DMS79 treated with DMSO at 0.1 percent for 48 hours (cell line): ENCODE measurements at regions not wholly inside any gene's neighbourhood (a gene's known extent, or its start where the extent isn't known, plus 50 kb on each side); places are given as distances from the start of the nearest gene placed in this dataset.

Experiments used
- DNase-seq: peaks from one replicate; lab custom pipeline; 2025; lab: John Stamatoyannopoulos, UW

DNA sequence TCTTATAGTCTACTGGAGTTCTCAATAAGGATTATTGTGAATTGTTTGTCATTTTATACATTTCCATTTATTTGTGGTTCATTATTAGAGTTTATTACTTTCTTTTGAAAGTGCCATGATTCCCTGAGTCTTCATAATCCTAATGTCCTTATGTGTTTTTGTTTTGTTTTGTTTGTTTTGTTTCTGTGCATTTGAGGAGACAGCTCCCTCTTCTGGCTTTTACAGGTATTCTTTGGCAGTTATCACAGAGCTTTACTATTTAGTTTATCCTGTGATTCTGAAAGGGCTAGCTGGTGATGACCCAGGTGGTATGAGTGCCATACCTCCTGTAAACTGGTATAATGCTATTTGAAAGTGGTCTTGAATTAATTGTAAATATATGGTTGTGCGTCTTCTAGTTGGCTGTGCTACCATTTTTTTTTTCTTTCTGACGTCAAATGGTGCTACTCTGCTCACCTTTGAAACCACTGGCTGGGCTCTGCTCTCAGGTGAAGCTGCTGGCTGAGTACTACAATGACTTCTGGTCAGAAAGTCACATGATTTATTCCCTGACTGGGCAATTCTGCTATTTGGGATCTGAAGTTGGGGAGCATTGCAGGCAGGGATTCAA lies 751.2 kb downstream of the JRKL start:
- no peak for DNase-seq

DNA sequence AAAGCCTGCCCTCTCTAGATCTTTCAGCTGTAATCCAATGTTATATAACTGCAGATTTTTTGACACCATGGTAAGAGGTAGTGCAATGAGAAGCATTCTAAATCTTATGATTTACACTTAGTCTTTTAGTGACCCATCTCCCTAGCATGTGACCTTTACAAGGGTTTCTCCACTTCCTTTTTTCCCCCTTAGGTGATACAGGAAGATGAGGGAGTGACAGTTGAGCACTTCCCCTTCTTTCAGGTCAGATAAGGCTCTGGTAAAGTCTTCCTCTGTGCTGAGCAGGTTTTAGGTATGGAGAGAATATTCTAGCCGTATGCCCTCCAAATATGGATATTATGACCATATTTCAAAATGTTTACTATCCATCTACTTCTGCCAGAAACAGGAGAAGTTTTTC lies 753.6 kb downstream of the JRKL start:
- DNase-seq, result no peak

DNA sequence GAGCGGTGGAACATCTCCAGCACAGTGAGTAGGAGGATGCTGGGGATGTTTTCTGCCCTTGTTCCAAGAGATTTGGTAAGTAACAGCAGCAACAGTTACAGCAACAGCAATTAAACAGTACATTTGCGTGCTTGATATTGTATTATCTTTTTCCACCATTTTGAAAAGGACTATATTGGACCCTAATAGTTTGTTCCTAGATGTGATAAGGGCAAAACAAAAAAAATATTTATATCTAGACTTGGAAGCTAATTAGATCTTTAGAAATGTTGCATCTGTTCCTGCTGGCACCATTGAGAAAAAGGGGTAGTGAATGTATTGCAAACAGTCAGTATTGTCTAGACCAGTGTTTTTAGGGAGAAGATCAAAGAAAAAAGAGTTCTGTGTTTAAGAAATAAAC lies 759.9 kb downstream of the JRKL start:
- no peak for DNase-seq

DNA sequence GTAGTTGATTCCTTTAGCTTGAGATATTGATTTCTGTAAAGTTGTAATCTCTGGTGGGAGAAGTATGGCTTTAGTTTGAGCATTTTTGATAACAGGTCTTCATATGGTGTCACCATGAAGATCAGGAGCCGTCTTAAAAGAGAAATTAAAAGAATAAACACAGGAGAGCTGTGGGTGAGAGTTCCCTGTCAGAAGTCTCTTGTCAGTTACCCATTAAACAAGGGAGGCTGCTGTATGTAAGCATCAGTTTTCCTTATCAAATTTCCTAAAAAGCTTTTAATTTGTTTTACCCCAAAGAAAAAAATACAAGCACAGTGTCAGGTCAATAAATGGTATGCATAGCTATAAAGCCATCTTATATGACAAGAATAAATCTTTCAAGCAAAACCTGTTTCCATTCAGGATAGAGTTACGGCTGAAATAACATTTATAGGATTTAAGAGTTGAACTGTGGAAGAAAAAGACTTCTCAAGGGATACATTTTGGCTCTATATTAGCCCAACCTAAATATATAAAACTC lies 767.5 kb downstream of the JRKL start:
- no peak for DNase-seq

DNA sequence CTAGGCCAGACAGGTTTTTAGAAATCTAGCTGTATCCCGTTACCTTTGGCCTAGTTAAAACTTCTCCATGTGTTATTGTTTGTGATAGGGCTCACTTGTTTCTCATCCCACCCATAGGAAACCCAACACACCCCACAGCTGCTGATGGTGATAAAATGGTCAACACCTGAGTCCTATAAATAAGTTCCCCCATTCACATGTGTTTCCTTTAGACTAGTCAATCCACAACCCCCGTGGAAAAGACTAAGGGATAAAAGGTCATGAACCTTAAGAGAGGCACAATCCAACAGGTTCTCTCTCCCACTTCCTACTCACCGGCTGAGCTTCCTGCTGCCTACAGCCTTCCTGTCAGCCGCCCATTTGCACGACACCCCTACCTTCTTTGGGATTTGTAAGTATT lies 768.4 kb downstream of the JRKL start:
- DNase-seq, result no peak

DNA sequence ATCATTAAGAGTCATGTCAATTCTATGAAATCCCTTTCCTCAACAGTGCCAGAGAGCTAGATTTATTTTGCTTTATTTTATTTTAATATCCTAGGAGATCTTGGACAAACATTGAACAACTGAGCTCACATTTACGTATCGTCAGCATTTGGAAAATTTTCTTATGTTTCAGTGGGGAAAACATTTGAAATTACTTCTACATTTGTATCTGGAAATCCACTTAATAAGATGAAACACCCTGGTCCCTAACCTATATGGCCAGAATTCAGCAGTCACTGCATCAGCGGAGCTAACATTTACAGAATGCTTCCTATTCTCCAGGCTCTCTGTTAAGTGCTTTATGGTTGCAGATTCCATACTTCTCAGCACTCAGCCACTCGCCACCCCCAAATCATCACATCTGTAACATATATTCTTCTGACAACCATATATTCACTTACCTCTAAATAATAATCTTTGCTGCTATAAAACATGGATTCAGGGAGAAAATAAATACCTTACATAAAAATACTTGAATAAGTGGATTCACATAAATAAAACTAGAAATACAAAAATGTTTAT lies 773.9 kb downstream of the JRKL start:
- DNase-seq, result no peak

DNA sequence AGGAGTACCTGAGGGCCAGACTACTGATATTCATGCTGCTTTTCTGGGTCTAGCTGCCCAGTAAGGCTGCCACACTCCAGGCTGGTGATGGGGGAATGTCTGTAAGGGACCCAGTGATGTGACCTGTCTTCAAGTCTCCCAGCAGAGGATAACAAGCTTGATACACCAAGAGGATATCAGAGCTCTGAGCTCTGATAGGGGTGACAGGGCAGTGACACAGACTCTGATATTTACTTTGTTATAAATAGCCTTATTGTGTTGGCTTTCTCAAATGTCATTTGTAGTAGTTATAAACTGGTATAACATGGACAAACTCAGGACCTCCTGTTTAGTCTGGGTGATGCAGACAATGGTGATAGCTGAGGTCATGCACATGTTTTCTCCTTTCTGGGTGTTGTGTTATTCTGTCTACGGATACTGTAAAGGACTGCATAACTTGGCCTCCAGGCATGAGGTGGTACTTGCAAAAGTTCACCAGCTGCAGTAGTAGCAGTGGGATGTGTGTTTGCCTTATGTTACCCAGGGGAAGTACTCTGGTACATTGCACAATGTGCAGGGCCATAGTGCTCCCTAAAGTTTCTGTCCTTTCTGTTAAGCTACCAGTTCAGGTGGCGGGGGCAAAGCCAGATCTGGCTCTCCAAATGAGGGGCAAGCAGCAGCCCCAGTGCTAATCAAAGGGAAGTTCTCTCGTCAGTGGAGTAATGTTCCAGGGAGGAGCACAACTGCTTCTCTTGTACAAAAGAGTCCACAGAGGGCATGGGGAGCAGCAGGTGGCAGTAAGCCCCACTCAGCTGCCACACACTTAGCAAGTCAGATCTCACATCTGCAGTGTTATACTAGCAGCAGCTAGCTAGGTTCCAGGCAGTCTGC lies 812.2 kb downstream of the JRKL start:
- no peak for DNase-seq

DNA sequence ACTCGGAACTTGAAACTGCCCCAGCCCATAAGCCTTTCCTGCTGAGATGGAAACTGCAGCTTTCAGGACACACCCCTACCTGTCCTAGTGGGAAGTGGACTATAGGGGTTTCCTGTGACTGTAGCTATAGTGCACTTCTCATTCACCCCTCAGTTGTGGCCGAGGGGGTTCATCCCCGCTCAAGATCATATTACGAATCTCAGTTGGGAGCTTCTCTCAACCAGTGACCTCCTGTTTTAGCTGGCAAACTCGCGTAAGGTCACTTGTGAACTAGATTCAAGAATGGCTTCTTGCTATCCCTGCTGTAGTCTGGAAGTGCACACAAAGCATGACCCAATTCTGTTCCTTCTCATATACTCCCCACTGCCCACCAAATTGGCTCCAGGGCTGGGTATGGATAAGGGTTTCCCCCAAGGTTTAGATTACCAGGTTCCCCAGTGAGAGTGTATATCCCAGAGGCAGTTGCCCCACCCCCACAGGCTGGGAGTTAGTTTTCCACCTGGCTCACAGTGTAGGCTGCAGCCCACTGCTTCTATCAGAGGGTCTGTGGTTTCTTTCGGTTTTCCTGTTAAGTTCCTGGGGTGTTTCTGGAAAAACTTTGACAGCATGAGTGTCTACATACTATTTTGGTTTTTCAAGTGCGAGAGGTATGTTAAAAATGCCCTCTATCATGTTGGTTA lies 812.9 kb downstream of the JRKL start:
- DNase-seq, result no peak

DNA sequence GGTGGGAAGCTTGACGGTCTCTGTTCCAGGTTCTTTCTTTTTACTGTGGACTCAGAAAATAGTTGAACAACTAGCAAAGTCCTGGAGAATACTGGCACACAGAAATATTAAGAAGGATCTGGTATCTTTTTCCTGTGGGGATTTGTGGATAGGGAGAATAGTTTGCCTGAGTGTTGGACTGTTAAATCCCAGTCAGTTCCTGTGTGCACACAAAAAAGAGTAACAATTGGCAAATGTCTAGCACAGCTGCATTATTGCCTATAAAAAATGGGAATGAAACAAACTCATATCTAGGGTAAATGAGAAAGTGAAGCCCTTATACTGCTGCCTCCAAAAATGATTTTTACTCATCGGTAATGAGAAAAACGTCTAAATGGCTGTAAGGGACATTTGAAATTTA lies 828.2 kb downstream of the JRKL start:
- DNase-seq, result no peak

DNA sequence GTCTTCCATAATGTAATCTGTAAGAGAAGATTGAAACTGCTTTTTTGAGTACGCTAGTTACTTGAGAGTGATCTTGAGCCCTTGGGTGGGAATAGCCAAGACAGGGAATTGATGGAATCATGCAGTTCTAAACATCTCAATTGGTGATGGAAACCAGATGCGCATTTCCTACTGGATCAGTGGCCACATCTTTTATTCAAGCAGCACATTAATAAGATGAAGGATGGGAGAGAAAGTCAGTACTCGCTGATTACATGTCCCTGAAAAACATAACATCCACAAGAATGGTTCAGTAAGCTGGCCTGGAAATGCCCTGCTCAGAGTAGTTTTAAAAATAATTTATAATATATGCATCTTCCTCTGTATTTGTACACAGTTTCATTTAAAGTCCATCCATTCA lies 833.8 kb downstream of the JRKL start:
- no peak for DNase-seq

DNA sequence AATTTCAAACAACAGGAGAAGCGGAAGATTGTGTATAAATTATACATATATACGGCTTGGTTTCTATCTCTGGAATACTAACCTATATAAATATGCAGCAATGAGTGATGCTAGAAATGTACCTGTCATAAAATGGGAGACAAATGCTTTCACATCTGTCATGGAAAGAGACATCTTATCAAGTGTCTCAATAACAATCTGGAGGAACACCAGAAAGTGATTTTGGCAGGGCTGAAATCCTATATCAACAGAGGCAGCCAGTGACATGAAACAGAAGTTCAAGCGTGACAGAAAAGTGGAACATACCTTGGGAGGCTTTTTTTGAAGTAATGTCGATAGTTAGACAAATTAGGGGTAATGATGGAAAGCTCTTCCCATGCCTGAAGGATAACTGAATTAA lies 834.6 kb downstream of the JRKL start:
- DNase-seq, result no peak

DNA sequence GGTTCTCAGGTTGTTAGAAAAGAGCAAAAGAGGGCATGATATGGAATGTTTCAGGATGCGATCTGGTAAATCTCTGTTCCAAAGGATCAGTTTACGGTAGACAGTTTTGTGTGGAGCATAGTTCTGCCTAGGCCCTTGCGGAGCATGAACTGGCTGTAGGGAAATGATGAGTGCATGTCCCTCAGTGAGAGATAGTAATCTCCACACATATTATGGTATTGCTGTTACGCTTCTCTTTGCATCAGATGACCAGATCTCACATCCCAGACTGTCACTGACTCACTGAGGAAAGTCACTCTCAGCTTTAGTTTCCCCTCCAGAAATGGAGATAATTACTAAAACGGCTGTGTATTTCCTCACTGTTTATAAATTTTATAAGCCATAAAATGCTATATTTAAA lies 836.0 kb downstream of the JRKL start:
- no peak for DNase-seq

DNA sequence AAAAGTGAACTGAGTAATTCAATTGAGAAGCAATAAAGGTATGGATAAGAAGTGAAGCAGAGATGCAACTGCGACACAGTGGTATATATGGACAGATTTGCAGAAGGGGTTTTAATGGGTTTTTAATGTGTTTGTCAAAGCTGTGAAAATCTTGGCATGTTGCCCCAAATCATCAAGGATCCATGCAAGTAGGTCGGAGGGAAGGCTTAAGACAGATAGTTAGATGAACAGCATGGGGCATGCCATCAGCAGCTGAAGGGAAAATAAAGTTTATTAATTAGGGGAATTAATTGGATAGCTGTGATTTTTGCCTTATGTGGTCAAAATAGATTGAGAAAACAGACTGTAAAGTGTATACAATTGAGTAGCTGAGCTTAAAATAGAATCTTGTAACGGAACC lies 840.1 kb downstream of the JRKL start:
- DNase-seq, result no peak

DNA sequence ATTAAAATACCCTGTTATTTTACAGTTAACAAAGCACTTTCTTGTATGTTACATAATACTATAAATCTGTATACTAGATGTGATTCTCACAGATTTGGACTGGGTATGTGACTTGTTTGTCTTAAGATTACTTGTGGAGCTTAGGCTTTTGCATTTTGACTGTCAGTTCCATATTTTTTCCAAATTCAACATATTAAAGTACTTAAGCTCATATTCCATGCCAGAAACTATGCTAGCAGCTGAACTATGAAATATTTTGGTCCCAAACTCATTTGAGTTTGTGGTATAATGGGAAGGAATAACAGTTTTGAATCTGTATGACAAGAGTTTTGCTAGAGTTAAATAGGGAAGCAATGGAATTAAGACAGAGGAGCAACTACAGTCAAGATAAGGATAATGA lies 841.4 kb downstream of the JRKL start:
- DNase-seq, result no peak

DNA sequence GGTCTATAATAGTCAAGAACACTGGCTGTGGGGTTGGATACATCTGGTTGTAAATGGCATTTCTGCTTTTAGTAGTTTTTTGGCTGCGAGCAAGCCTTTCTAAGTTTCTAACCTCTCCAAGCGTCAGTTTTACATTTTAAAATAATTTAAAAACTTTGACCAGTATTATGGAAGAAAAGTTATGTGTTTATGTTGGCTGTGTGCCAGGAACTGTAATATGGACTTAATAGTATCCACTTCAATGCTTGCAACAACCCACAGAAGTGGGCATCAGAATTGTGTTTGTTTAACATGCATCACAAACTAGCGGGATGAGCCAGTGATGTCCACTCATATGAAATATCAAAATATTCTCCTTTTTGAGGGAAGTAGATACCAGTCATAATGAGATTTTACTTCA lies 844.2 kb downstream of the JRKL start:
- DNase-seq, result no peak

DNA sequence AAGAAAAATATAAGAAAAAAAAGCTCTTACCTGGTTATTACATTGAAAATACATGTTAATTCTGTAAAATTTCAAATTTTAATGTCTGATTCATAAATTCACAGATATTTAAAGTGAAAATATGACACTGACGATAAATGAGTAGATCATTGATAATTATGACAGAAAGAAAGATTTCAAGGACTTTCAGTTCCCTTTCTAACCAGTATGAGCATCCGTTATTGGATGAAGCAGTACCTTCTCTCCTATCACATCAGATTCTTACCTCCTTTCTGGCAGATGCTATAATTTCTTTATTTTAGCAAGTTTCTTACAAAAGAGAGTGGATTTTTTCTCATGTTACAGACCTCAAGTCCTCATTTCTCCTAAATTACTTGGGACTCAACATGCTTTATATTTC lies 847.3 kb downstream of the JRKL start:
- no peak for DNase-seq

DNA sequence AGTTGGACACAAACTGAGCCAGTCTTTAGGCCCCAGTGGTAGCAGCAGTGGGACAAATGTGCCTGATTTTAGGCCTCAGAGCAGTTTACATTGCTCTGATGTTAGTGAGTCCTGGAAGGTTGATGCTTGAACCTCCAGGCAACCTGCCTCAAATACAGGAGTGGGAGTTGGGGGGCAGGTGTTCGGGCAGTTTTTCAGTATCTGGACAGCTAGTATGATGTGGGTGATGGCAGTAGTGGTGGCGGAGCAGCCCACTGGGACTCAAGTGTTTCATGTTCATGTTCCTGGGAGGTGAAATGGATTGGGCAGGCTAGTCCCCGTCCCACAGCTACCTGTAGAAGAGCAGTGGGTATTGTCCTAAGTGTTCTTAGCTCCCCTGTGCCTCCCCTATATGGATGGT lies 857.8 kb downstream of the JRKL start:
- DNase-seq, result no peak

DNA sequence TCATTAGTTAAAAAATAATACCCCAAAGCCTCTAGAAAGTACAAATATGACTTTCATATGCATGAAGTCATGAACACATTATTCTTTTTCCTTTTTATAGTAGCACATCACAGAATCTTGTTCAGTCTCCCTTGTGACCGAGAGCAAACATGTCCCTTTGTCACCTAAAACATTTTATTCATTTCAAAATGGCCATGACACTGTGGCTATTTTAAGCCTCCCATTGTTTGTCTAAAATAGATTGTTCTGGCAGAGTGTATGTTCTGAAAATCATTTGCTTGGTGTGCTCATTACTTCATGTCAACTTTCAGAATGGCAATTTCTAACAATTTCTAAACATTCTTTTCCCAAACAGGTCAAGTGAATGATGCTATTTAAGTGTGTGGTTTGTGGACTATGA lies 865.0 kb downstream of the JRKL start:
- DNase-seq, result no peak

DNA sequence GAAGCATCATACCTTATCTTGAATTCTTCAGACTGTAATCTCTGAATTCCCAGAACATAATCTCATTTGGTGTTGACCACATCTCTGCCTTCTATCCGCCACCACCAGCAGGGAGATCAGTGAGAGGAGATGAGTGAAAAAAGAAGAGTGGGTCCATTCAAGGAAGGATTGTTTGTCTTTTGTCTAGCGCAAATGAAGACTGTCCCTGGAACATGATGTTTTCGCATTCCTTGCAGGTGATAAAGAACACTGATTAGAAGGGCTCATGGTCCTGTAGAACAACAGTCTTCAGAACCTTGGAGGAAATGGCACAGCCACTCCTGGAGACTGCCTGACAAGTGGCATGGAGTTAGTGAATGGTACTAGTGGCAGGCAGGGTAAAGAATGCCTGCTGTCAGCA lies 869.6 kb downstream of the JRKL start:
- no peak for DNase-seq

DNA sequence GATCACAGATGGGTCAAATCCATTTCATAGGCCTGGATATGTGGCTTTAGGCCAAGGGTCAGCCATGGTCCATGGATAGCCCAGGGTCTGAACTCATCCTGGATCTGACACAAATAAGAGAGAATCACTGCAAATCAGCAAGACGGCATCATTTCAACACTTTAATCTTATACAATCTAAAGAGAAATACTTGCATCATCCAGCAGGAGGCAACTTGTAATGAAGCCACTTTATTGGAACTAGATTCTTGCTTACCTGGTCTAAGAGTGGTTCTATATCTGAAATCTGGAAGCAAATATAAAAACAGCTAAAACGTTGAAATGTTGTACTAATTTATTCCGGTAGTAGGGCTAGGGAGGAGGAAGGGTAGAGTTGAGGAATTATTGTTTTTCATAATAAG lies 870.1 kb downstream of the JRKL start:
- DNase-seq, result no peak

DNA sequence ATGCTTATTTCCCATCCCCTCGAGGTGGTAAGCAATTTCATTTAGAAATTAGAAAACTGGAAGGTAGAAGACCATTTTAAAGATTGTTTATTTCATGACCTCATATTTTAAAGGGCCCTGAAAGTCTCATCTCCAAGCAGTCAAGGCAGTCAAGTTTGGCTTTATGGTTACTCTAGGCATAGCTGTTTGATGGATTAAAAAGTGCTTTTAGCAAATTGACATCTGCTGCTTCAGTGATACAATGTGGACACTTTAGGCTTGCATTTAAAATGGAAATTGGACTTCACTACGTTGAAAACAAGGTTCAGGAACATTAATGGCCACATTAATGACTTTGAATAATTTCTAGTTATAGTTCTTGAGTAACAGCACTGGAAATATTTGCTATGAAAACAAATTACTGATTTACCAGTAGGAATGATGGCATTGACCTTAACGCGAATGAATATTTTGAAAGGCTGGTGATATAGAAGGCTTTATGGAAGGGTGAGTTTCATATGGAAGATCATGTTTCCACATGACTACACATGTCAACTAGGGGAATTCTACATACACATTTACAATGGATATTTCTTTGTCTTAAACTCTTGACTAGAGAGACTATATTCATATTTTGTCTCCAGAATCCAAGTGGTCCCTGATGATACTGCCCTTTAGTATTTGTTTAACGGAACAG lies 873.5 kb downstream of the JRKL start:
- no peak for DNase-seq

DNA sequence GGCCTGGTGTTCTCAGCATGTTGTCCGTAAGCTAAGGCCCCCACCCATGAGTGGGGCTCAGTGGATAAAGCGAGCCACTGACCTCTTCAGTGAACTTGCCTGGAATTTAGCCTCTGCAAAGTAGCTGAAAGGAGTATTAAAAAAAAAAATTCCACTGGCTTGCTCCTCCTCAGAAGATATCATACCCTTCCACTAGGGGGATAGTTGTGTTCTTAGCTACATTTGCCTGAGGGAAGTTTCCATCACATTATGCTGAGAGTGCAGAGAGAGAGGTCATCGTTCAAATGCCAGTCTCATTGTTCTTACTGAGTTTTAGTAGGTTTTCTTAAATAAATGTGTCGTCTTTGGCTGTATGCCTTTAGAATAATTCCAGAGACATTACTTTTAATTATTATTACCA lies 879.7 kb downstream of the JRKL start:
- no peak for DNase-seq
